Small intestine (tissue), 7 donors: ENCODE measurements at regions not wholly inside any gene's neighbourhood (a gene's known extent, or its start where the extent isn't known, plus 50 kb on each side); places are given as distances from the start of the nearest gene placed in this dataset.

ENCODE experiments used
- DNase-seq, 2 donors: peaks; one replicate each; pipeline versions ENCODE4 v3.0.0 to v3.0.0-alpha.2; 2013
- FAIRE-seq: peaks from 2 replicates; lab custom pipeline; 2012; peaks lifted over from hg19 to GRCh38; lab: Jason Lieb, UNC
- H3K27ac ChIP-seq, 3 donors: one replicate each; pipeline ENCODE4 v1.5.1; 2013; ENCODE audit warnings: low read length in 2 of 3, mild to moderate bottlenecking in 2 of 3, control low read depth in 1 of 3, inconsistent platforms in 1 of 3, low read depth in 1 of 3, moderate library complexity in 1 of 3
- H3K27me3 ChIP-seq, 3 donors: one replicate each; pipeline ENCODE4 v1.6.1; 2013; ENCODE audit warnings: low read length in 3 of 3, inconsistent platforms in 1 of 3; ENCODE audit not compliant: control insufficient read depth in 3 of 3, insufficient read depth in 3 of 3
- H3K36me3 ChIP-seq, 3 donors: one replicate each; pipeline ENCODE4 v1.6.1; 2013; ENCODE audit warnings: low read length in 3 of 3, inconsistent platforms in 1 of 3, low read depth in 1 of 3, mild to moderate bottlenecking in 1 of 3, moderate library complexity in 1 of 3; ENCODE audit not compliant: control insufficient read depth in 3 of 3, insufficient read depth in 2 of 3
- H3K4me1 ChIP-seq, 3 donors: one replicate each; pipeline ENCODE4 v1.6.1; 2013; ENCODE audit warnings: low read length in 2 of 3, inconsistent platforms in 1 of 3, low read depth in 1 of 3, mild to moderate bottlenecking in 1 of 3, moderate library complexity in 1 of 3; ENCODE audit not compliant: control insufficient read depth in 3 of 3, insufficient read depth in 2 of 3
- H3K4me3 ChIP-seq, 3 donors: one replicate each; pipeline ENCODE4 v1.5.1; 2013; ENCODE audit warnings: low read length in 3 of 3, control low read depth in 1 of 3, inconsistent platforms in 1 of 3, low read depth in 1 of 3, mild to moderate bottlenecking in 1 of 3, moderate library complexity in 1 of 3
- H3K9me3 ChIP-seq, 2 donors: one replicate each; pipeline ENCODE4 v1.6.1; 2013; ENCODE audit warnings: low read depth in 1 of 2, low read length in 1 of 2; ENCODE audit not compliant: control insufficient read depth in 2 of 2, insufficient read depth in 1 of 2
- WGBS, 3 donors: extraction: QIAGEN DNeasy Blood & Tissue Kit; methylation state at CpG; one replicate each; pipeline ENCODE4 v1.1.7; 2013; 5-methylcytosine and 5-hydroxymethylcytosine counted together
- donor health status: healthy with polysubstance abuse.
- donor health status: control.
- donor health status: control.
- donor health status: Bipolar disorder and iron deficiency.
- donor health status: healthy.

- H3K9me3 ChIP-seq: no peaks in the 10 kb centered on the region
- H3K4me1 ChIP-seq: peaks cover 0 to 33% (median 3%) of the 10 kb centered on the region in 3 donors
- no peak overlapping the region for H3K4me3 ChIP-seq
- peaks cover 0 to 52% (median 0%) of the 10 kb centered on the region in 3 donors for H3K36me3 ChIP-seq
- FAIRE-seq: no peak
- H3K27ac ChIP-seq: no peak overlapping the region
- WGBS, 3 donors: 88 to 92% (median 88%) methylated on average over 7 of the region's 7 CpGs
- no peak for DNase-seq
- H3K27me3 ChIP-seq: no peaks in the 10 kb centered on the region
Observed at GRCh38 chr16:85512808-85513115, 100.4 kb upstream of the GSE1 start.

- Histone ChIP-seq H3K9me3 (no peaks in the 10 kb centered on the region), H3K27ac (no peak overlapping the region), H3K4me1 (peaks cover 0 to 33% (median 3%) of the 10 kb centered on the region in 3 donors), H3K27me3 (no peaks in the 10 kb centered on the region), H3K36me3 (peaks cover 0 to 54% (median 0%) of the 10 kb centered on the region in 3 donors), H3K4me3 (no peak overlapping the region)
- DNase-seq (no peak), FAIRE-seq (no peak)
- 69 to 83% (median 79%) methylated on average over 9 of the region's 9 CpGs for WGBS, 3 donors
Observed at GRCh38 chr16:85513180-85513579, 99.9 kb upstream of the GSE1 start.

- H3K36me3 ChIP-seq: peaks cover 0 to 53% (median 0%) of the 10 kb centered on the region in 3 donors
- WGBS, 3 donors: 70 to 83% (median 79%) methylated on average over 10 of the region's 10 CpGs
- H3K4me3 ChIP-seq: no peak overlapping the region
- peaks cover 0 to 33% (median 3%) of the 10 kb centered on the region in 3 donors for H3K4me1 ChIP-seq
- H3K9me3 ChIP-seq: no peaks in the 10 kb centered on the region
- no peaks in the 10 kb centered on the region for H3K27me3 ChIP-seq
- no peak overlapping the region for H3K27ac ChIP-seq
- DNase-seq (no peak), FAIRE-seq (no peak)
Observed at GRCh38 chr16:85513649-85514048, 99.5 kb upstream of the GSE1 start.

- peaks cover 0 to 33% (median 3%) of the 10 kb centered on the region in 3 donors for H3K4me1 ChIP-seq
- no peak for FAIRE-seq
- no peaks in the 10 kb centered on the region for H3K27me3 ChIP-seq
- no peak overlapping the region for H3K4me3 ChIP-seq
- H3K27ac ChIP-seq: peak overlapping the region in 2 of 3 donors; percentile 15 to 46
- peaks cover 0 to 50% (median 0%) of the 10 kb centered on the region in 3 donors for H3K36me3 ChIP-seq
- peak in 1 of 2 donors; percentile 36 for DNase-seq
- 19 to 46% (median 38%) methylated on average over 8 of the region's 8 CpGs for WGBS, 3 donors
- H3K9me3 ChIP-seq: no peaks in the 10 kb centered on the region
Observed at GRCh38 chr16:85514295-85514597, 98.9 kb upstream of the GSE1 start.

- WGBS, 3 donors: 15 to 40% (median 29%) methylated on average over 18 of the region's 18 CpGs
- Histone ChIP-seq H3K4me3 (no peak overlapping the region), H3K27ac (peak overlapping the region in 2 of 3 donors; percentile 15 to 56)
Observed at GRCh38 chr16:85514598-85515318, 98.4 kb upstream of the GSE1 start.

GRCh38 chr16:85515319-85515745 is 97.8 kb upstream of the GSE1 start:
- H3K27me3 ChIP-seq: no peaks in the 10 kb centered on the region
- H3K36me3 ChIP-seq: peaks cover 0 to 47% (median 0%) of the 10 kb centered on the region in 3 donors
- H3K4me1 ChIP-seq: peaks cover 0 to 35% (median 3%) of the 10 kb centered on the region in 3 donors
- no peaks in the 10 kb centered on the region for H3K9me3 ChIP-seq
- no peak for DNase-seq
- peak overlapping the region in 1 of 3 donors; percentile 56 for H3K27ac ChIP-seq
- FAIRE-seq: no peak
- H3K4me3 ChIP-seq: no peak overlapping the region
- 46 to 59% (median 56%) methylated on average over 13 of the region's 13 CpGs for WGBS, 3 donors

More at GRCh38 chr16:85514598-85515318, 98.4 kb upstream of the GSE1 start:
- Histone ChIP-seq H3K9me3 (no peaks in the 10 kb centered on the region), H3K4me1 (peaks cover 0 to 33% (median 3%) of the 10 kb centered on the region in 3 donors), H3K27me3 (no peaks in the 10 kb centered on the region), H3K36me3 (peaks cover 0 to 49% (median 0%) of the 10 kb centered on the region in 3 donors)
- peak; percentile 49 to 80 for DNase-seq
- FAIRE-seq: no peak

- H3K27ac ChIP-seq: no peak overlapping the region
- no peaks in the 10 kb centered on the region for H3K9me3 ChIP-seq
- FAIRE-seq (no peak), DNase-seq (peak; percentile 16 to 71)
- H3K36me3 ChIP-seq: peaks cover 0 to 43% (median 0%) of the 10 kb centered on the region in 3 donors
- WGBS, 3 donors: 29 to 71% (median 47%) methylated on average over 12 of the region's 12 CpGs
- H3K4me1 ChIP-seq: peaks cover 0 to 40% (median 3%) of the 10 kb centered on the region in 3 donors
- H3K27me3 ChIP-seq: no peaks in the 10 kb centered on the region
- H3K4me3 ChIP-seq: no peak overlapping the region
Observed at GRCh38 chr16:85515830-85516397, 97.2 kb upstream of the GSE1 start.

GRCh38 chr16:85517154-85517553 is 96.0 kb upstream of the GSE1 start:
- FAIRE-seq (no peak), DNase-seq (no peak)
- Histone ChIP-seq H3K27me3 (no peaks in the 10 kb centered on the region), H3K4me1 (peaks cover 0 to 49% (median 3%) of the 10 kb centered on the region in 3 donors), H3K27ac (no peak overlapping the region), H3K4me3 (no peak overlapping the region), H3K36me3 (peaks cover 0 to 43% (median 0%) of the 10 kb centered on the region in 3 donors), H3K9me3 (no peaks in the 10 kb centered on the region)
- WGBS, 3 donors: 89 to 94% (median 91%) methylated on average over 7 of the region's 7 CpGs
